Fibroblast of lung (primary cell): ENCODE measurements at regions not wholly inside any gene's neighbourhood (a gene's known extent, or its start where the extent isn't known, plus 50 kb on each side); places are given as distances from the start of the nearest gene placed in this dataset.
"Not testable (repeated sequence)": the region's sequence is repeated elsewhere in the genome, so short reads cannot be mapped to it uniquely, and the experiment has no call there.

Experiments
- EZH2 ChIP-seq: IDR thresholded peaks from 2 replicates; pipeline ENCODE4 v1.5.1; 2012; ENCODE audit warnings: low read length, control low read depth, mild to moderate bottlenecking; ENCODE audit errors: missing control alignments
- TF ChIP-seq, protein P1 (sequence below), 2 donors: IDR thresholded peaks in 1 of 2; conservative IDR thresholded peaks in 1 of 2; 1 replicate in 1 of 2; 2 replicates in 1 of 2; pipeline ENCODE4 v1.5.1; 2011 to 2012; ENCODE audit warnings: low read length in 2 of 2, control low read depth in 1 of 2, inconsistent platforms in 1 of 2, low read depth in 1 of 2, mild to moderate bottlenecking in 1 of 2

DNA sequence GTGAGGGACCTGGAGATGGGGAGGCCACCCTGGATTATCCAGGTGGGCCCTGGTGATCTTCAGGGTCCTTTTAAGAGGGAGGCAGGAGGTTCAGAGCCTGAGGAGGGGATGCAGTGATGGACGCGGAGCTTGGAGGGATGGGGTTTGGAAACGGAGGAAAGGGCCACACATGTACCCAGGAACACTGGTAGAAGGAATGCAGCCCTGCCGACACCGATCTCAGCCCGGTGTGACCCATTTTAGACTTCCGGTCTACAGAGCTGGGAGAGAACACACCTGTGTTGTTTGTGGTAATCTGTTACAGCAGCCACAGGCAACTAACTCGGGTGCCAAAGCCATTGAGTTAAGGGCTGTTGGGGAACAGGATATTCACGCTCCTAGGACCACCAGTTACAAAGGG lies 345.2 kb downstream of the CNTNAP3B start:
- TF ChIP-seq, protein P1, sequence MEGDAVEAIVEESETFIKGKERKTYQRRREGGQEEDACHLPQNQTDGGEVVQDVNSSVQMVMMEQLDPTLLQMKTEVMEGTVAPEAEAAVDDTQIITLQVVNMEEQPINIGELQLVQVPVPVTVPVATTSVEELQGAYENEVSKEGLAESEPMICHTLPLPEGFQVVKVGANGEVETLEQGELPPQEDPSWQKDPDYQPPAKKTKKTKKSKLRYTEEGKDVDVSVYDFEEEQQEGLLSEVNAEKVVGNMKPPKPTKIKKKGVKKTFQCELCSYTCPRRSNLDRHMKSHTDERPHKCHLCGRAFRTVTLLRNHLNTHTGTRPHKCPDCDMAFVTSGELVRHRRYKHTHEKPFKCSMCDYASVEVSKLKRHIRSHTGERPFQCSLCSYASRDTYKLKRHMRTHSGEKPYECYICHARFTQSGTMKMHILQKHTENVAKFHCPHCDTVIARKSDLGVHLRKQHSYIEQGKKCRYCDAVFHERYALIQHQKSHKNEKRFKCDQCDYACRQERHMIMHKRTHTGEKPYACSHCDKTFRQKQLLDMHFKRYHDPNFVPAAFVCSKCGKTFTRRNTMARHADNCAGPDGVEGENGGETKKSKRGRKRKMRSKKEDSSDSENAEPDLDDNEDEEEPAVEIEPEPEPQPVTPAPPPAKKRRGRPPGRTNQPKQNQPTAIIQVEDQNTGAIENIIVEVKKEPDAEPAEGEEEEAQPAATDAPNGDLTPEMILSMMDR (conservative IDR thresholded peaks at IDR 0.05 in 1 of 2, IDR thresholded peaks at IDR 0.05 in 1 of 2; ENCODE audit: low read depth in 1 of 2, low read length in 2 of 2) = not testable (repeated sequence)
- TF ChIP-seq EZH2 = not testable (repeated sequence)
